Endothelial cell of umbilical vein (primary cell): ENCODE measurements at regions not wholly inside any gene's neighbourhood (a gene's known extent, or its start where the extent isn't known, plus 50 kb on each side); places are given as distances from the start of the nearest gene placed in this dataset.

Source experiments
- CTCF ChIP-seq, 2 donors: IDR thresholded peaks; 1 replicate in 1 of 2; 2 replicates in 1 of 2; pipeline ENCODE4 v1.5.1; 2011; ENCODE audit warnings: low read length in 2 of 2, mild to moderate bottlenecking in 2 of 2, moderate library complexity in 2 of 2, control low read depth in 1 of 2, inconsistent platforms in 1 of 2, low read depth in 1 of 2; ENCODE audit not compliant: insufficient read depth in 1 of 2; ENCODE audit errors: extremely low read depth in 1 of 2
- JUN ChIP-seq: IDR thresholded peaks from 2 replicates; pipeline ENCODE4 v1.6.1; 2011; ENCODE audit warnings: borderline replicate concordance, low read depth; ENCODE audit not compliant: insufficient read length, insufficient read depth
- POLR2A ChIP-seq: IDR thresholded peaks from 2 replicates; pipeline ENCODE4 v1.6.1; 2012; ENCODE audit warnings: low read depth, mild to moderate bottlenecking, control low read depth, low read length
- POLR2AphosphoS5 ChIP-seq: IDR thresholded peaks from 2 replicates; pipeline ENCODE4 v1.6.1; 2012; ENCODE audit warnings: low read depth, mild to moderate bottlenecking, control low read depth, low read length, moderate library complexity; ENCODE audit not compliant: insufficient read depth

GRCh38 chr12:92413286-92413685, 267.6 kb upstream of the BTG1 start:
- TF ChIP-seq POLR2AphosphoS5 (no peak), POLR2A (no peak), CTCF (IDR thresholded peaks at IDR 0.05; ENCODE audit: extremely low read depth in 1 of 2, insufficient read depth in 1 of 2, low read depth in 1 of 2, low read length in 2 of 2) (no peak), JUN (no peak)
